ENCODE measurements at regions not wholly inside any gene's neighbourhood (a gene's known extent, or its start where the extent isn't known, plus 50 kb on each side); places are given as distances from the start of the nearest gene placed in this dataset.

DNA sequence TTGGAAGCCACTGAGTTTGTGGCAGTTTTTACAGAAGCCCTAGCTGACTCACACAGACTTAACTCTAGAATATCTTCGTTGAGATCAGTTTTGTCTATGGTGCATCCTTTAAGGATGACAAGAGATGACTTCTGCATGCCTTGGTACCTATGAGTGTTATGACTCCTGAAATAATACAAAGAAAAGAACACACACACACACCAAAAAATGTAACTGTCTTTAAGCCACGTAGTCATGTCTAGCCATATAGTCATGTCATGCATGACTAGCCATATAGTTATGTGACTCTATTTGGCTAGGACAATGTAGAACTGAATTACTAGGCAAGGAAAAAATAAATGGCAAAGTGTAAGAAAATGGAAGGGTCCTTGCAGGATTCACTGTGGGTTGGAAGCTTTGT lies 447.8 kb downstream of the NLGN4X start:
- TF ChIP-seq, protein P1, sequence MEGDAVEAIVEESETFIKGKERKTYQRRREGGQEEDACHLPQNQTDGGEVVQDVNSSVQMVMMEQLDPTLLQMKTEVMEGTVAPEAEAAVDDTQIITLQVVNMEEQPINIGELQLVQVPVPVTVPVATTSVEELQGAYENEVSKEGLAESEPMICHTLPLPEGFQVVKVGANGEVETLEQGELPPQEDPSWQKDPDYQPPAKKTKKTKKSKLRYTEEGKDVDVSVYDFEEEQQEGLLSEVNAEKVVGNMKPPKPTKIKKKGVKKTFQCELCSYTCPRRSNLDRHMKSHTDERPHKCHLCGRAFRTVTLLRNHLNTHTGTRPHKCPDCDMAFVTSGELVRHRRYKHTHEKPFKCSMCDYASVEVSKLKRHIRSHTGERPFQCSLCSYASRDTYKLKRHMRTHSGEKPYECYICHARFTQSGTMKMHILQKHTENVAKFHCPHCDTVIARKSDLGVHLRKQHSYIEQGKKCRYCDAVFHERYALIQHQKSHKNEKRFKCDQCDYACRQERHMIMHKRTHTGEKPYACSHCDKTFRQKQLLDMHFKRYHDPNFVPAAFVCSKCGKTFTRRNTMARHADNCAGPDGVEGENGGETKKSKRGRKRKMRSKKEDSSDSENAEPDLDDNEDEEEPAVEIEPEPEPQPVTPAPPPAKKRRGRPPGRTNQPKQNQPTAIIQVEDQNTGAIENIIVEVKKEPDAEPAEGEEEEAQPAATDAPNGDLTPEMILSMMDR (IDR thresholded peaks at IDR 0.05; ENCODE audit: low read depth, low read length): no peak
- TF ChIP-seq EZH2phosphoT487 (IDR thresholded peaks at IDR 0.05; ENCODE audit: low read depth): no peak

All from OCI-LY3 (cell line).